ENCODE measurements at regions not wholly inside any gene's neighbourhood (a gene's known extent, or its start where the extent isn't known, plus 50 kb on each side); places are given as distances from the start of the nearest gene placed in this dataset.

DNA sequence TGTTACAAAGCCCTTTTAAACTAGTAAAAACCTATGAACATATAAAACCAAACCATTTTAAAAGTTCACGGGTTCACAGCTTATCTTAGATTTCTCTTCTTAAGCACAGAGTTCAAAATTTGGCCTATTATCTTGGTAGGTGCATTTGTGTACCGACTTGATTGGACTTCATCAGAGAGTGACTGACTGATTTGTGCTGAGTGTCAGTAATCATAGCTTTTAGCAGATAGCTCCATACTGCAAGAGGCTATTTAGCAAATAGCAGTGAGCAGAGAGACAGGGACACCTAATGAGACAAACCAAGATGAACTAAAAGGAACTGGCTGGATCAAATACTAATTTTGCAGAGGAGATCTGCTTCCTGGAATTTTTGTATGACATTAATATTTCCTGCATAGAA lies 274.5 kb downstream of the PRR16 start:
- DNase-seq: no peak

- DNase-seq: no peak
These were observed 276.9 kb downstream of the PRR16 start for GRCh38 chr5:120740989-120741388.

GRCh38 chr5:120748474-120748873 lies 284.4 kb downstream of the PRR16 start:
- DNase-seq: no peak

GRCh38 chr5:120749737-120750136 lies 285.6 kb downstream of the PRR16 start:
- DNase-seq: no peak

- DNase-seq: no peak
These were observed 295.5 kb downstream of the PRR16 start for GRCh38 chr5:120759587-120759986.

DNA sequence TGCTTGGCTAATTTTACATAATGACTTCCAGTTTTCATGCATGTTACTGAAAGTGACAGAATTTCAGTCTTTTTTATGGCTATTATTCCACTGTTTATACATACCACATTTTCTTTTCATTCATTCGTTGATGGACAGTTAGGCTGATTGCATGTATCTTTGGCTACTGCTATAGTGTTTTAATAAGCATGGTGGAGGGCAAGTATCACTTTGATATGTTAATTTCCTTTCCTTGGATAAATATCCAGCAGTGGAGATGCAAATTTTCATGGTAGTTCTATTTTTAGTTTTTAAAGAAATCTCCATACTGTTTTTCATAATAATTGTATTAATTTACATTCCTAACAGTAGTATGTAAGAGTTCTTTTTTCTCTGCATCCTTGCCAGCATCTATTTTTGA lies 297.9 kb downstream of the PRR16 start:
- no peak for DNase-seq

DNA sequence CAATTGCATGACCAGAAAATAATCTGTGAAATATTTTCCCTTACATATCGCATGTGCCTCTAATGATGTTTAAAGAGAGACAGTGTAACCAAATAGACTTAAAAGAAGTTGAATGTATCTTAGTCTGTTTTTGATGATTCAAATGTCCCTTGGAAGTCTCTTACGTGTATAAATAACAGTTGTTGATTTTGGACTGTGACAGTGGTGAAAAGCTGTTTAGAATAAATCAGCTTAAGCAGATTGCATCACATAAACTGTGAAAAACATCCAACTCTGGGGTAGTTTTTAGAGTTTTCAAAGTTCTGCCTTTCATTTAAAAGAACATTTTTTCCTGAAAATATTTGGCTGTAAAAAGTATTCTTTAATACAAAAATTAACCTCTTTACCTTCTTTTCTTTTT lies 301.1 kb downstream of the PRR16 start:
- DNase-seq: no peak

GRCh38 chr5:120767178-120767820 lies 303.2 kb downstream of the PRR16 start:
- no peak for DNase-seq

DNA sequence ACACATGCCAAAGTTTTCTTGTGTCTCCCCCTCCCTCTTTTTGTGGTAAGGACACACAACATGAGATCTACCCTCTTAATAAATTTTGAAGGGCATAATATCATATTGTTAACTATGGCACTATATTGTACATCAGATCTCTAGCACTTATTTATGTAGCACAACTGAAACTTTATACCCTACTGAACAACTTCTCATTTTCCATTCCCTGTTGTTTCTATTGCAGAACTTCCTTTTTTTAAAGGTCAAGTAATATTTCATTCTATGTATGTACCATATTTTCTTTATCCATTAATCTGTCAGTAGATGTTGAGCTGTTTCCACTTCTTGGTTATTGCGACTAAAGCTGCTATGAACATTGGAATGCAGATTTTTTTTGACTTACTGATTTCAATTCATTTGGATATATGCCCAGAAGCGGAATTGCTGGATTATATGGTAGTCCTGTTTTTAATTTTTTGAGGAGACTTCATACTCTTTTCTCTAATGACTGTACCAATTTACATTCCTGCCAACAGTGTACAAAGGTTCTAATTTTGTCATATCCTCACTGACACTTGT lies 305.3 kb downstream of the PRR16 start:
- DNase-seq: no peak

DNA sequence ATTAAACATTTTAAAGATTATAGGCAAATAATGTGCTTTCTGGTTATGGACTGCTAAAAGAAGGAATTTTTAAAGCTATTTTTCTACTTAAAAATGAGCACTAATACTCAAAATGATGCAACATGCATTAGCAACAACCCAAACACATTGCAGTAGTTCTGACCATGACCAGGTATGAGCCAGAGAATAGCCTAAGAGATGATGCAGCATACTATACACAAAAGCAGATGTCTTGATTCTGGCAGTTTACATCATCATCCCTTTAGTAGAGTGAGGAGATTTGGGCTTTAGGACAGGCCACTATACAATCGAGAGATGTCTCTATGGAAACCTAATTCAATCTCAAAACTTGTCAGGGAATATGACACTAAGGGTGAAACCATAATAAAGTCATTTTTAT lies 307.1 kb downstream of the PRR16 start:
- no peak for DNase-seq

- no peak for DNase-seq
These were observed 314.7 kb downstream of the PRR16 start for GRCh38 chr5:120778491-120779484.

DNA sequence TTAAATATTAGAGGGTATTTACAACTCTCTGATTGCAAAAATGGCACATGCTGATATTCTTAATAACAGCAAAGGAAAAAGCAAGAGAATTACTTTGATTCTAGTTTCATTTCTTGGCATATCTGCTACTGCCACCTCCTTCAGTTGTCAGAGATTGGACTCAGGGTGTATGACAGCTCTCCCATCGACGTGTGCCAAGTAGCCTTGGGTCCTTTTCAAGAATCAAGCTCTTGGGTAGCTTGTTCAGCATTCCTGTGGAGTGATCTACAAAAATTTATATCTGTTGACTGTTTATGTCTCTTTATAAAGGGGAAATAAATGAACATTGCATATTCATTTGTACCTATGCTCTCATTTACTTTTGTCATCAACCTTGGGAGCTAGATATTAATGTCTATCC lies 315.6 kb downstream of the PRR16 start:
- no peak for DNase-seq

- no peak for DNase-seq
These were observed 324.4 kb downstream of the PRR16 start for GRCh38 chr5:120788481-120788880.

GRCh38 chr5:120789918-120790317 lies 325.8 kb downstream of the PRR16 start:
- no peak for DNase-seq

- no peak for DNase-seq
These were observed 326.2 kb downstream of the PRR16 start for GRCh38 chr5:120790339-120790738.

- no peak for DNase-seq
These were observed 328.4 kb downstream of the PRR16 start for GRCh38 chr5:120792477-120792876.

DNA sequence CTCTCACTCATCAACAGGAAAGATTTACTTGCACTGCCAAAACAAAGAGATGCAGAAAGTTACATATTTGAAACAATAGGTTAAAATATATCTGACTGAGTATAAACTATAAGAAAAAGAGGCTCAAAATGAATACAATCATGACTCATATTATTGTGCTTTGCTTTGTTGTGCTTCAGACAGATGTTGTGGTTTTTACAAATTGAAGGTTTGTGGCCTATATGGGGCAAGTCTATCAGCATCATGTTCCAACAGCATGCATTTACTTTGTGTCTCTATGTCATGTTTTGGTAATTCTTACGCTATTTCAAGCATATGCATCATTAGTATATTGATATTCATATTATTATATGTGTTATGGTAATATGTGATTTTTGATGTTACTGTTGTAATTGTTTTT lies 330.0 kb downstream of the PRR16 start:
- DNase-seq: no peak

DNA sequence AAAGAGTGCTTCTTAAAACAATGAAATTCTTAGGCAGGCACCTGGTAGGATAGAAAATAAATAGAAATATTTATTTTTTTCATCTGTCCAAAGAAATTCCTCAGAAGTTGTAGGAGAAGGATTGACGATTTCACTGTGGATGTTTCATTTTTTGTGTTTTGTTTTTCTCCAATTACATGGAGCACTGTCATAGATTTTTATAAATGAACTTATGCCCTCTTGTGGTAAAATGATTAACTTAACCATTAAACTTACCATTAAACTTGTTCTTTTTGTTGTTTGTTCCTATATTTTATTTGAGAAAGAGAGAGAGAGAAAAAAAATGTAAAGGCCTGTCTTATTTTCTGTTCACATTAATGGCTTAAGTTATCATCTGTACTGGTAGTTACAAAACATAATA lies 339.2 kb downstream of the PRR16 start:
- DNase-seq: peak; percentile 0

DNA sequence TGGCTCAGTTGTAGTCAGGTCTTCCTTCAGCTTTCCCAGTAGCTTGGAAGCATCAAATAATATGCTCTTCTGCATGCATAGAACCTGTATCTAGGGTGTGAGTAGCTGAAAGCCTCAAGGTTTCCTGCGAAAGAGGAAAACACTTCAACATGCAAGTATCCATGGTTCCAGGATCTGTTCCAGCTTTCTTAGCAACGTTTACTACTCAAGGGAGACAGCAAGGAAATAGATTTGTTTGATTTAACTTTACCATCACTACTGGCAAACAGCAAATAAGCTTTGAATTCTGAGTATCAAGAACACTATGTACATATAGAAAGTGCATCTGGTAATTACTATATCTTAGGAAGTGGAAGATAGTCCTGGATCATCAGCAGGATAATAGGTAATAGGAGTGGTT lies 341.0 kb downstream of the PRR16 start:
- DNase-seq: no peak

DNA sequence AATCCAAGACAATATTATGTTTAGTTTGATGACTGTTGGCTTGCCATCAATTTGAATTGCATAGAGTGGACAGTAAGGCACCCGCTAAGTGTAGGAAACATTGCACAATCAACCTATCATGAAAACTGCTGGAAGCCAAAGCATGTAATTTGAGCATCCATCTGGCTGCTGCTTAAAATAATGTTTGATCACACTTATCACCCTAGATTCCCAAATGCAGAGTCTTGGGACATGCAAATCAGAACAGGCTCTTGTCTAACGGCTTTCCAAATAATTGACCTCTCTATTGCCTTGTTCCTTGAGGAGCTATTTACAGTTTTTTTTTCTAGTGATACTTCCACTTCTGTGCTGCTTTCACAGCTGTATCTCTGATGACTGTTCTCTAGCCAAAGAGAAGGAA lies 342.1 kb downstream of the PRR16 start:
- no peak for DNase-seq

DNA sequence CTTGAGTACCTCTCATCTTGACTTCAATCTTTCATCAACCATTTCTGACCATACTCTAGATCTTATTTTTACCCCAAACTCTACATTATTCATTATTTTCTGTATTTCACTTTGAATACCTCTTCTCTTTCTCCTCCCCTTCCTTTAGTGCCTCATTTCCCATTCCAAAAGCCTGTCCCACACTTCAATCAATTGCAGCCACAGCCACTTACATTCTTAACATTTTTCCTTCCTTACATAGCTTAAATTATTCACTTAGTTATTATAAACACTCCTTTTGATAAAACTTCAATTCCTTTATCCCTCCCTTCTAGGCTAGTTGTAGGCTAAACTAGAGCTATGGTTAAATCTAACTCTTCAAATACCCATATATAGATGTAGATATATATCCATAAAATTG lies 344.0 kb downstream of the PRR16 start:
- DNase-seq: no peak

DNA sequence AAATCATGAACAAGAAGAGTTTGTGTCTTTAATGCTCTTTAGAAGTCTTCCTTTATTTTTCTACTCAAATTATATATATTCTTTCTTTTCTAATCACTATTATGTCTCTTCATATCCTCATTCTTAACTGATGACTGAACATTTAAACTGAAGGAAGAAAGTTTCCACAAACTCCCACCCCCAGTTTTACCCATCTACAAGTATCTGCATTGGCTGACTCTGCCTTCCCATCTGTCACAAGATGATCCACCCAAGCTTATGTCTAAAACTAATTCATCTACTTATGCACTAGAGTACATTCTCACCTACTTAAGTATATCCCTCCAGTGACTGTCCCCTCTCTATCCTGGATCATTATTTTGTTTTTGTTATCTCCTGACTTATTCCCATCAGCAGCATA lies 344.5 kb downstream of the PRR16 start:
- DNase-seq: no peak

GRCh38 chr5:120813551-120813950 lies 349.5 kb downstream of the PRR16 start:
- DNase-seq: no peak

Measured in NCI-H1417 treated with DMSO at 0.1 percent for 48 hours (cell line).